22Rv1 (cell line): ENCODE measurements at regions not wholly inside any gene's neighbourhood (a gene's known extent, or its start where the extent isn't known, plus 50 kb on each side); places are given as distances from the start of the nearest gene placed in this dataset.

Experiments
- H3K27ac ChIP-seq: fragments of 450-650 bp; 2 replicates; pipeline ENCODE4 v1.5.1; 2017
- ZFX ChIP-seq: fragments of 450-650 bp; IDR thresholded peaks from 2 replicates; pipeline ENCODE4 v1.6.1; 2017; ENCODE audit warnings: antibody characterized with exemption, borderline replicate concordance
- TF ChIP-seq, protein P1 (sequence below): fragments of 450-650 bp; IDR thresholded peaks from 2 replicates; pipeline ENCODE4 v1.5.1; 2017; ENCODE audit warnings: mild to moderate bottlenecking

- H3K27ac ChIP-seq = no peak overlapping the region
- TF ChIP-seq, protein P1, sequence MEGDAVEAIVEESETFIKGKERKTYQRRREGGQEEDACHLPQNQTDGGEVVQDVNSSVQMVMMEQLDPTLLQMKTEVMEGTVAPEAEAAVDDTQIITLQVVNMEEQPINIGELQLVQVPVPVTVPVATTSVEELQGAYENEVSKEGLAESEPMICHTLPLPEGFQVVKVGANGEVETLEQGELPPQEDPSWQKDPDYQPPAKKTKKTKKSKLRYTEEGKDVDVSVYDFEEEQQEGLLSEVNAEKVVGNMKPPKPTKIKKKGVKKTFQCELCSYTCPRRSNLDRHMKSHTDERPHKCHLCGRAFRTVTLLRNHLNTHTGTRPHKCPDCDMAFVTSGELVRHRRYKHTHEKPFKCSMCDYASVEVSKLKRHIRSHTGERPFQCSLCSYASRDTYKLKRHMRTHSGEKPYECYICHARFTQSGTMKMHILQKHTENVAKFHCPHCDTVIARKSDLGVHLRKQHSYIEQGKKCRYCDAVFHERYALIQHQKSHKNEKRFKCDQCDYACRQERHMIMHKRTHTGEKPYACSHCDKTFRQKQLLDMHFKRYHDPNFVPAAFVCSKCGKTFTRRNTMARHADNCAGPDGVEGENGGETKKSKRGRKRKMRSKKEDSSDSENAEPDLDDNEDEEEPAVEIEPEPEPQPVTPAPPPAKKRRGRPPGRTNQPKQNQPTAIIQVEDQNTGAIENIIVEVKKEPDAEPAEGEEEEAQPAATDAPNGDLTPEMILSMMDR = no peak
- TF ChIP-seq ZFX = no peak
Measured at GRCh38 chr2:128801576-128801975, 482.9 kb upstream of the HS6ST1 start.

DNA sequence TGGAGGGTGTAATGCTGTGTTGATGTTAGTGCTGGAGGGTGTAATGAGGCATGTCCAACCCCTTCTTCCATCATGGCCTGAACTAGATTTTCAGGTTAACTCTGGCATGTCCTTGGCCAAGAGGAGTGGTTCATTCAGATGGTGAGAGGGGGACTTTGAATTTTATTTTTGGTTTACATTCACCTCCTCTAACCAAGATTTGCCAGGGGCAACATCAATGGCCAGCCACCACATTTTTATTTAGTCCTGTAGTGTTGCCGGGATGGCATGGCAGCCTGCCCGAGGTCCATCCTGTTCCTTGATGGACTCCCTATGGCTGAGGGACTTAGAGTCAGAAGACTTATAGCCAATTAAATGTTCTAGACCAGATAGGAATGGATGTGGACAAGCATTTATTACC is 484.6 kb upstream of the HS6ST1 start:
- no peak overlapping the region for H3K27ac ChIP-seq
- no peak for TF ChIP-seq ZFX
- TF ChIP-seq, protein P1 = no peak

- no peak overlapping the region for H3K27ac ChIP-seq
- TF ChIP-seq, protein P1 = no peak
- no peak for TF ChIP-seq ZFX
Measured at GRCh38 chr2:128805237-128805636, 486.6 kb upstream of the HS6ST1 start.

DNA sequence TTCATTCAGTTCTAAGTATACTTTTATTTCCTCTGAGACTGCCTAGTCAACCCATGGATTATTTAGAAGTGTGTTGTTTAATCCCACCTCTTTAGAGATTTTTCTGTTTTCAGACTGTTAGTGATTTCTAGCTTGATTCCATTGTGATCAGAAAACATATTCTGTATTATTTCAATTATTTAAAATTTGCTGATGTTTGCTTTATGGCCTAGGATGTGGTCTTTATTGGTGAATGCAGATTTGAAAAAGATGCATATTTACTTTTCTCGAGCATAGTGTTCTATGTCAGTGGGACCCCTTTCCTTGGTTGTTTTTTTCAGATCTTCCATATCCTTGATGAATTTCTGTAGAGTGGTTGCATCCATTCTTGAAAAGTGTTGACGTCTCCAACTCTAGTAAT is 487.2 kb upstream of the HS6ST1 start:
- no peak overlapping the region for H3K27ac ChIP-seq
- TF ChIP-seq, protein P1 = no peak
- TF ChIP-seq ZFX = no peak

GRCh38 chr2:128807317-128807716 is 488.6 kb upstream of the HS6ST1 start:
- TF ChIP-seq, protein P1 = no peak
- TF ChIP-seq ZFX = no peak

DNA sequence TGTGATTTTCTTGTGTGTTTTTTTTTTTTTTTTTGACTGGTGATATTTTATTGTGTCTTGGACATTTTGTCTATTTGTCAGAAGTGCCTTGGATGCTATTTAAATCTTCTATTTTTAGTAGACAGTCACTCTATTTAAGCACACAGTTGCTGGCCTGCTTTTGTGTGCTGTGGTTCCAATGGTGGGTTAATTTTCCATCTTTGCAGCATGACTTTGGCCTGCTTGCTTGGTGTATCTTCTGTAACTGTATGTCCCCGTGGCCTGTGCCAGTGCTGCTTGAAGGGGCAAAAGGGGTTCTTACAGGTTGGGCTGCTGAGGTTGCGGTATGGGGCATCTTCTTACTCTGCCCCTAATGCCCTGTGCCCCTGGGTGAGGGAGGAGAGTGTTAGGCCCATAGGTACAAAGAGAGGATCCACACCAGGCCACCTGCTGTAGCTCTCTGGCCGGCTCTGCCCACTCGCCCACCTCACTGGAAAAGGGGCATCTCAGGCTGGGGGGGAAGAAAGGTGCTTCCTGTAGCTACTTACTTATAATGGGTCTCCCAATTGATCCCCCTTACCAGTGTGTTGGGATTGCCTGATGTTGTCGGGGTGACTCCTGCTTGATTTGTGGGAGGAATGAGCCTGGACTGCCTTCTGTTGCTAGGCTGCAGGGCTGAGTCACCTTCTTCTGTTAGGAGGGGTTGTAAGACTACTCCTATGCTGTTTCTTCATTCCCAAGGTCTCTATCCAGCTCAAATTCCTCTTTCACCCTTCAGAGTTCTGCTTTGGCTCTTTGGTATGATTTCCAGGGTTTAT is 490.0 kb upstream of the HS6ST1 start:
- no peak overlapping the region for H3K27ac ChIP-seq
- no peak for TF ChIP-seq ZFX
- TF ChIP-seq, protein P1 = no peak

More at GRCh38 chr2:128807317-128807716, 488.6 kb upstream of the HS6ST1 start:
- H3K27ac ChIP-seq = no peak overlapping the region

DNA sequence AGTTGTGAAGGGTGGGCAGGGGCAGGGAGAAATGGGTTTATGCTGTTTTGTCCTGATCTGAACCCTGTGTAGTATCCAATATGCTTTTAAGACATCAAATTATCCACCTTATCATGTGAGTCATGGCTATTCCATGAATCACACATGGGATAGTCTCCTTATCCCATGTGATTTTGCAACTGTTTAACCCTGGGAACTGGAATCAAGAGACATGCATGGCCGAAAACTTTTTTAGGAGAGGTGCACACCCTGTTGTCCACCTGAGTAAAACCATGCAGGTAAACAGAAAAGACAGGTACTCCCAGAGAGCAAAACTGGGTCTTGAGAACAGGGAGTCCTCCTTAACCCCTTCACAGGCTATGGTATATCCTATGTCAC is 490.6 kb upstream of the HS6ST1 start:
- no peak overlapping the region for H3K27ac ChIP-seq
- no peak for TF ChIP-seq ZFX
- TF ChIP-seq, protein P1 = no peak
